Fibroblast of the conjunctiva (primary cell): ENCODE measurements at regions not wholly inside any gene's neighbourhood (a gene's known extent, or its start where the extent isn't known, plus 50 kb on each side); places are given as distances from the start of the nearest gene placed in this dataset.

Experiments
- DNase-seq: peaks from one replicate; pipeline ENCODE4 v3.0.0-alpha.2; 2010; ENCODE audit warnings: low read depth

- DNase-seq: no peak
Measured at GRCh38 chr15:69744391-69745162, 292.0 kb downstream of the RPLP1 start.

- no peak for DNase-seq
Measured at GRCh38 chr15:69747193-69747592, 294.6 kb downstream of the RPLP1 start.

DNA sequence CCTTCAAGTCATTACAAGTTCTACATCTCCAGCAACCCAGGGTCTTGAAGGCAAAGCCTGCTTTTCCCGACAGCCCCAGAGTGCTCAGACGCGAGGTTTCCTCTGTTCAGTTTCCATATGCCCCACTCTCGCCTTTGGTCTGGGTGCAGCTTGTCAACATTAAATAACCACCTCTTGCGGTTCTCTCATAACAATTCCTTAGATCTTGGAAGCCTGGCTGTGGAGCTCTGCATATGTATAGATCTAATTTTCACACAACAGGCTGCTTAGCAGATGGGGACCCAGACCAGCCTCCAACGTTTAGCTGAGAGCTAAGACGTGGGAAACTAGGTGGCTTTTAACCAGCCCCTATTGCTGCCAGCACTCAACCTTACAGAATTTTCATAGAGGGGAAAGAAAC is 295.5 kb downstream of the RPLP1 start:
- DNase-seq: no peak

GRCh38 chr15:69748576-69749185 is 296.1 kb downstream of the RPLP1 start:
- DNase-seq: no peak

- no peak for DNase-seq
Measured at GRCh38 chr15:69749274-69749673, 296.7 kb downstream of the RPLP1 start.

DNA sequence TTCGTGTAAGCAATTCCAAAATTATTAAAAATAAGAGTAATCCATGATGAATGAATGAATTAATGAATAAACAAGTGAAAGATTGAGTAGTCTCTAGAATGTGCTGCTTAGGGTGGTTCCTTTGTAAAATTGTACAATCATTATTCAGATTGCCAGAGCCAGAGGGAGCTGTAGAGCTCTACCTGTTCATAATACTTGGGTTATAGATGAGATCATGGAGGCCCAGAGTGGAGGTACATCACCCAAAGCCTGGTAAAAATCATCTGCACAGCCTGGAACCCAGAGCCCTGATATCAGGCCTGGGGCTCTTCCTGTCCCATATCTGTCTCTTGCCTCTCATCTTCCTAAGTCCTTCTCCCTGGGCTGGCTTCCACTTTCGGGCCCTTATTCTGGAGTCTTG is 297.2 kb downstream of the RPLP1 start:
- DNase-seq: no peak

- DNase-seq: no peak
Measured at GRCh38 chr15:69750253-69750652, 297.6 kb downstream of the RPLP1 start.

- no peak for DNase-seq
Measured at GRCh38 chr15:69751147-69751546, 298.5 kb downstream of the RPLP1 start.

DNA sequence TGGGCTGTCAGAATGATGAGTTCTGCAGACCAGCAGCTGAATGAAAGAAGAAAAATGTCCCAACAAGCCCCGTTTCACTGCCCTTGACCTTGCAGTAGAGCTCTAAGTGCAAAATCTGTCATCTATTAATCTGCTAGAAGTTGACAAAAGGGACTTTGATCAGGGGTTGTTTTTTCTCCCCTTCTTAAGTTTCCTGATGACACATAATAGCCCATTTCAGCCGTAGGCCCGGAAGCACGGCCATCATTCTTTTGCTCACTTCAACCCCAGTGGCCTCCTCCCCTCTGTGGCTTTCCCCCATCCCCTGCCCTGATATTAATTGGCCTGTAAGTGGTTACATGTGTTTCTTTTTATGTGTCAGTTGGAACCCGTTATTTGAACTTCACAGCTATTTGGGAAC is 298.9 kb downstream of the RPLP1 start:
- DNase-seq: no peak

GRCh38 chr15:69753867-69754266 is 301.2 kb downstream of the RPLP1 start:
- no peak for DNase-seq

DNA sequence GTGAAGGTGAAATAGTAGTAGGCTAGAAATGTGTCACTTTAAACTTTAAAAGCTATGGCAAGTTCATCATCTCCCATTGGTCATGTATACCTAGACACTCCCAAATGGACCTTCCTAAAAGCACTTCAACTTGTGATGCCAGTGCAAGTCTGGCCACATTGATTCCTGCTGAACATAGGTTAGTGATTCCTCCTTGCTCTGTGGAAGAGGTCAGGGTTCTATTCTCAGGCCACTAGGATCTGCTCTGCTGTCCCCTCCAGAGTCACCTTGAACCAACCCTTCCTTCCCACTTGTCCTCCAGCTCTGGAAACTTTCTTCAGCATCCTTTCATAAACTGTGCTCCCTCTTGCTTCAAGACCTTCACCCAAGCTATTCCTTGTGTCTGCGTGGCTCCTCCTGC is 301.7 kb downstream of the RPLP1 start:
- DNase-seq: no peak

DNA sequence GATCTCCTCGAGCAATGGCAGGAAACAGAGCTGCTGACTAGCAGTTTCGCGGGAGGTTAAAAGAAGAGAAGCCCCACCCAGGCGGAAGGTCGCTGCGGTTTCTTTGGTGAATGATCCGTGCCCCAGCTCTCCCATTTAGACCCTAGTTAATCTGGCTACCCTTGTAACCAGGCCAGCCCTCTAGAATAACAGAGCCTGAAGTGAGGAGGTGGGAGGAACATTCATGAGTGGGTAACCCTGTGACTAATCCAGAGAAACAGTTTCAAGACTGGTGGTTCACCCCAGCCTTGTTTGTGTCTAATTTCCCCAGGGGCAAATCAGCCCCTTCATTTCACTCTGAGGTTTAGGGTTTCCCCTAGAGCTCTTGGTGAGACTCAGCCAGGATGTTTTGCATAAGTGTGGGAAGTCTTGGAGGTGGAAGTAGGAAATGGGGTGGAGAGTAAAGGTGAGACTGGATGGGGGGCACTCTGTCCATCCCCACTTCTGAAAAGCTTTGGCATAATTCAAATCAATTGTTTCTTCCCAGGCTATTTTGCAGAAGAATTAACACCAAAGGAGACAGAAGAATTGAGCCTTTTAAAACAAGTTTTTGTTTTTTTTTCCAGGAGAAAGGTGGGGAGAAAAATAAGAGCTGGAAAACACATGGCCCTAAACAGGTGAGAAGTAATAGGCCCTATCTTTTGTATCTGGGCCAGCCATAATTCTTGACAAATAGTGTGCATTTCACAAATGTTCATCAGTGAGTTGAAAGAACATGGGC is 303.1 kb downstream of the RPLP1 start:
- DNase-seq: no peak

DNA sequence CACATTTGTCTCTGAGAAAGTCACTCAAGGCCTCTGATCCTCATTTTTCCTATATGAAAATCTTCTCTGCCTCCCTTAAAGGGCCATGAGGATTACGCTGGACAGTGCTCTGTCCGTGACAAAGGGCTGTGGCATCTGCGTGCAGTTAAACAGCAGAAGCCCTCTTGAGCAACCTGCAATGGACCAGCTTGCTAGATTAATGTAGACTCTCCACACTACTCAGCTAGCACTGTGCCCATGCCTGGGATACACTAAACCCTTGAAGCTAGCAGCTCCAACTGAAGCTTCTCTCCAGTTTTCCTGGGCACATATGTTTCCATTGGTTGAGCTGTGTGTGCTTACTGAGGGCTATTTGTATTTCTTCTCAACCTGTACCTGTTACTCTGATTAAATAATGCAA is 303.8 kb downstream of the RPLP1 start:
- no peak for DNase-seq

DNA sequence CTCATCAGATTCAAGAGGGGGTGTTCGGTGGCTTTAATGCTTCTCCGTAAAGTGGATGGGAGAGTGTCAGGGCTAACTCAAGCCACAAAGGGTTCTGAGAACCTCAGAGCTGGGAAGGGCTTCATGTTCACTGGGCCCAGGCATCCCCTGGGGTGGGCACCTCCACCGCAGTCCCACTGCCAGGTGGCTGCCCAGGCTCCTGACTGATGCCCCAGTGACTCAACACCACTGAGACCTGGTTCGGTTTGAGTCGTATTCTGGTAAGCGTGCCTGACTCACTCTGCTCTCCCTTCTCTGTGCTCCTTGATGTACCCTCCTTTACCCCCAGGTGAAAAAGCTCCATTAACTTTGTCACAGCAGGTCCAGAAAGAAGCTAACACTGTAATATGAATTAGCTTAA is 304.6 kb downstream of the RPLP1 start:
- no peak for DNase-seq

DNA sequence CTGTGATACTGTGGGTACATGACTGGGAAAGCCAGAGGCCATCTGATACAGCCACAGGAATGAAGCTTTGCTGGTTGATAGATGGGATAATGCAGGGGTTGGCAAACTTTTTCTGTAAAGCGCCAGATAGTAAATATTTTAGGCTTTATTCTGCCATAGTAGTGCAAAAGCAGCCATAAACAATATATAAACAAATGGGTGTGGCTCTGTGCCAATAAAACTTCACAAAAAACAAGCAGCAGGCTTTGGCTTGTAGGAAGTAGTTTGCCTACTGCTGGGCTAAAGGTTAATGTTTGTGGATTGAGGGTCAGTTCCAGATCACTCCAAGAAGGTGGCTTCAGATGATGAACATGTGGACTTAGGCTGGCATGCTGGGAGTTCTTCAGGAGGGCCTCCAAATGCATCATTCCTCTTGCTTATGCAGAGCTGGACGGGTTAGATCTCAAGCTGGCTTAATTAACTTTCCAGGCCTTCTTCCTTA is 305.7 kb downstream of the RPLP1 start:
- no peak for DNase-seq

DNA sequence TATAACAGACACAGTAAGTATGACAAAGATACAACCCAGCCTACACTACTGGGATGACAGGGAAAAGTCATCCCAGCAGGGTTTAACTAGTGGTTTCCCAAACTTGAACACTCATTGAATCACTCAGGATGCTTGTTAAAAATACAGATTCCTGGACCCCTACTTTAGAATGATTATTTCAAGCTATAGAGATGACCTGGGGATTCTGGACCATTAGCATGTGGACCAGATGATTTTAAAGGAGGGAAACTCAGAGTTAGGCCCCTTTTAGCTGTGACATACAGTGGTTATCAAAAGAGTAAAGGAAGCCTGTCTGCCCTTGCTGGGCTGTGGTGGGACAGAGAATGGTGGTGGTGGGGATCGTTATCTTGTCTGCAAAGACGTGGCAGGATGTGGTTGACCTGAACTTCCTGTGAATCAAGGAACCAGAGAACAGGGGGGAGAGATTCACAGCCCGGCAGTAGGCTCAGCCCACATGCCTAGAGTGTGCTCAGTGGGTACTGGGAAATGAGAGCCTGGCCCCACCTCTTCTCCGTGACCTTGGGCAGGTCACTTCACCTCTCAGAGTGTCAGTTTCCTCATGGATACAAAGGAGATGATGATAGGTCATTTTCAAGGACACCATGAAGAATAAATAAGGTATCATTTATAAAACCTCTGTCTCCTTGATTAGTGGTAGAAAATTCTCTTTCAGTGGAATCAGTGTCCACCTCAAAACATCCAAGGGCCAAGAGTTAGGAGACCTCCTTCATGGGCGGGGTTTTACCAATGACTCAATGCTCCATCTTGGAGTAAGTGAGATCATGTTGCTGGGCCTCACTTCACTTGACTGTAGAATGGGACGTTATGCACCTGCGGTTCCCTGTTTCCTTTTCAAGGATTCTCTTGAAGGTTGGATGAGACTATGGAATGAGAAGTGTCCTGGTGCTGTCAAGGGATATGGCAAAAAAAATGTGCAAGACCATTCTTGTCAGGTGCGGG is 306.5 kb downstream of the RPLP1 start:
- no peak for DNase-seq

GRCh38 chr15:69760258-69760845 is 307.7 kb downstream of the RPLP1 start:
- DNase-seq: no peak

DNA sequence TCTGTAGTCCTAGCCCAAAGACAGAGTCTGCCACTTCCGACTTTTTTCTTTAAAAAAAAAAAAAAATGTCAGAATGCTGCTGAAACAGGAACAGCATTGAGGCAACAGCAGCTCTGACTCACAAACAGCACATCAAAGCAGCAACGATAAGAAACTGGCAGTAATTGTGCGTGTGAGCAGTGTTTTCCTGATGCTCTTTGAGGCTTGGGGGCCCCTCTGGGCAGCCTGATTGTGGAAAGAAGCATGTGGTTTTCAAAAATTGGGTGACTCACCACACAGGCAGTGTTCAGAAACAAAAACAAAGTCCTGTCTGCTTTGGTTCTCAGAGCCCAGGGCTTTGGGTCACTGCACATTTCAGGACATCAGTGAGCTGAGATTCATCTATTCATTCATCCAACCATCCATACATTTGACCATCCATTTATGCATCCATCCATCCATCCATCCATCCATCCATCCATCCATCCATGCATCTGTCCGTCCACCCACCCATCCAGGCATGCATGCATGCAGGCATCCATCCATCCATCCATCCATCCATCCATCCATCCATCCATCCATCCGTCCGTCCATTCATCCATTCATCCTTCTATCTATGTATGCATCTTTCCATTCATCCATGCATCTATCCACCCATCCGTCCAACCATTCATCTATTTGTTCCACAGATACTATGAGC is 308.4 kb downstream of the RPLP1 start:
- peak; percentile 90 for DNase-seq

GRCh38 chr15:69762373-69763148 is 309.9 kb downstream of the RPLP1 start:
- no peak for DNase-seq

DNA sequence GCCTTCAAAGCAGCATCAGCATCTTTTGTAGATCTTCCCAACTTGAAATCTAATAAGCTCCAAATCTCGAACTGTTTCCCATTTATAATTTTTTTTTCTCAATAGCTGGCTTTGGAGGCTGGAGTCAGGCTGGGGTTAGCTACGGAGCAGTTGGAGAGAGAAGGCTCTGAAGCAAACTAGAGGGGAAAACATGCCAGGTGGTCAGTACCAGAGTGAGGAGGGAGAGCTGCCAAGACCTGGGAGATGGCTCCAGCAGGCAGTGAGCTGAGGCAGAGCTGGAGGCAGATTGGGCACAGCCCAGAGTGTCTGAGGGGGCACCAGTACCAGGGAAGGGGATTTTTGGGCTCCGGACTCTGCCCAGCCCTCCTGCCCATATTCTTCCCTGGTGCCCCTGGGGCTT is 311.2 kb downstream of the RPLP1 start:
- no peak for DNase-seq
